ENCODE measurements at regions not wholly inside any gene's neighbourhood (a gene's known extent, or its start where the extent isn't known, plus 50 kb on each side); places are given as distances from the start of the nearest gene placed in this dataset.

DNA sequence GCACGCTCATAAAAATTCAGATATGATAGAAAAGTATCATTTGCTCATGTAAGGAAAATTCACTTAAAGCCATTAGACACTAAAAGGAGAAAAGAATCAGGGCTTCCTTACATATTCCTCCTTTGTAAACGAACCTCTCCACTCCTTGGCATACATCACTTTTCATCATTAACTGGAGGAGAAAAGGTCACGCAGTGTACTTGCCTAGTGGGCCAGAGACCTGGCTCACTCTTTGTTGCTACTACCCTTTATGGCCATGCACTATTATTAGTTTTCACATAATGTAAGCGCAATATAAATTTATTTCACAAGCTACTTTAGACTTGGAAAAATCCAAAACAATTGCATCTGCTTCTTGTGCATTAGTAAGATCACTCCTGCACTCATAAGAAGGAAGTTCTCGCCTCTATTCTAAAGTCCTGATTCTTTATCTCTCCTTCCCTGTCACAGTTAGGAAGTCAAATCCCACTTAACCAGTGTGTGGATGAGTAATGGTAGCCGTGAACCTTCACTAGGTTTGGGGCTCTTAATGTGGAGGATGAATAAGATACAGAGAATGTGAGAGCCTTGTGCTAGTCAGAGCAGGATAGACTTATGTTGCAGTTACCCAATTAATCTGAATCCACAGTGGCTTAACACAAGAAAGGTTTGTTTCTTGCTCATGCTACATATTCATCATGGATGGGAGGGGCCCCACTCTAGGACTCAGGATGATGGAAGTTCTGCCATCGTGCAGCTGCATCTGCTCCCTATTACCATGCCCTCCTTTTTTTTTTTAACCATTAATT lies 115.0 kb upstream of the GLS start:
- H3K9me3 ChIP-seq = no peaks in the 10 kb centered on the region
- TF ChIP-seq, protein P1, sequence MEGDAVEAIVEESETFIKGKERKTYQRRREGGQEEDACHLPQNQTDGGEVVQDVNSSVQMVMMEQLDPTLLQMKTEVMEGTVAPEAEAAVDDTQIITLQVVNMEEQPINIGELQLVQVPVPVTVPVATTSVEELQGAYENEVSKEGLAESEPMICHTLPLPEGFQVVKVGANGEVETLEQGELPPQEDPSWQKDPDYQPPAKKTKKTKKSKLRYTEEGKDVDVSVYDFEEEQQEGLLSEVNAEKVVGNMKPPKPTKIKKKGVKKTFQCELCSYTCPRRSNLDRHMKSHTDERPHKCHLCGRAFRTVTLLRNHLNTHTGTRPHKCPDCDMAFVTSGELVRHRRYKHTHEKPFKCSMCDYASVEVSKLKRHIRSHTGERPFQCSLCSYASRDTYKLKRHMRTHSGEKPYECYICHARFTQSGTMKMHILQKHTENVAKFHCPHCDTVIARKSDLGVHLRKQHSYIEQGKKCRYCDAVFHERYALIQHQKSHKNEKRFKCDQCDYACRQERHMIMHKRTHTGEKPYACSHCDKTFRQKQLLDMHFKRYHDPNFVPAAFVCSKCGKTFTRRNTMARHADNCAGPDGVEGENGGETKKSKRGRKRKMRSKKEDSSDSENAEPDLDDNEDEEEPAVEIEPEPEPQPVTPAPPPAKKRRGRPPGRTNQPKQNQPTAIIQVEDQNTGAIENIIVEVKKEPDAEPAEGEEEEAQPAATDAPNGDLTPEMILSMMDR (IDR thresholded peaks at IDR 0.05) = no peak
- peak; percentile 20 for ATAC-seq
- DNase-seq = no peak
- intact Hi-C loops (cut with DNase I, micrococcal nuclease) = no loop called here
- H3K4me1 ChIP-seq (ENCODE audit: low read depth) = no peaks in the 10 kb centered on the region
- no peak overlapping the region for H3K4me3 ChIP-seq
- no peaks in the 10 kb centered on the region for H3K36me3 ChIP-seq (ENCODE audit: low read depth)

DNA sequence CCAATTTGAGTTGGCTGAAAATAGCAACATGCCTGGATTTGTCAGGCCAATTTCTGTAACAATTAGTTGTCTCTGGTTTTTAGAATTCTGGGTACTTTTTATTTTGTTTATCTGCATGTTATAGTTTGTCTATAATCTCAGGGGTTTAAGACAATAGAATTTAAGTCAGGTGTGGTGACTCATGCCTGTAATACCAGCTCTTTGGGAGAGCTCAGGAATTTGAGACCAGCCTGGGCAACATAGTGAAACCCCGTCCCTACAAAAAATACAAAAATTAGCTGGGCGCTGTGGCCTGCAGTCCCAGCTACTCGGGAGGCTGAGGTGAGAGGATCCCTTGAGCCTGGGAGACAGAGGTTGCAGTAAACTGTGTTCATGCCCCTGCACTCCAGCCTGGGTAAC lies 114.4 kb upstream of the GLS start:
- TF ChIP-seq, protein P1 (IDR thresholded peaks at IDR 0.05) = no peak
- ATAC-seq = no peak
- DNase-seq = no peak
- no peaks in the 10 kb centered on the region for H3K36me3 ChIP-seq (ENCODE audit: low read depth)
- H3K9me3 ChIP-seq = no peaks in the 10 kb centered on the region
- intact Hi-C loops (cut with DNase I, micrococcal nuclease) = no loop called here
- no peak overlapping the region for H3K4me3 ChIP-seq
- no peaks in the 10 kb centered on the region for H3K4me1 ChIP-seq (ENCODE audit: low read depth)

DNA sequence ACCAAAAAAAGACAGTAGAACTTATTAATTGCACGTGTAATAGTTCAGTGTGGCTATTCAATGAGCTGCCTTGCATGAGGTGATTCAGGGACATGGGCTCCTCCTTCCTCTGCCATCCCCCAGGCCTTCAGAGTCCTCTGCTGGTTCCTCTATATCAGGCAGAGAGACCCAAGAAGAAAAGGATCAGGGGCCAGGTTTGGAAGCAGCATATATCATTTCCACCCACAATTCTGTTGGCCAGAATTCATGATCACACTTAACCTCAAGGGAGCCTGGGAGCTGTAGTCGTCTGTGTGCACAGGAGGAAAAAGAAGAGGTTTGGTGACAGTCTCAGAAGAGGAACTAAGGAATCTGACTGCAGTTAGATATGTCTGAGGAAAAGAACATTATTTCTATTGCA lies 114.0 kb upstream of the GLS start:
- H3K9me3 ChIP-seq = no peaks in the 10 kb centered on the region
- H3K36me3 ChIP-seq (ENCODE audit: low read depth) = no peaks in the 10 kb centered on the region
- no peaks in the 10 kb centered on the region for H3K4me1 ChIP-seq (ENCODE audit: low read depth)
- TF ChIP-seq, protein P1 (IDR thresholded peaks at IDR 0.05) = no peak
- intact Hi-C loops (cut with DNase I, micrococcal nuclease) = no loop called here
- H3K4me3 ChIP-seq = no peak overlapping the region
- ATAC-seq = no peak
- no peak for DNase-seq

DNA sequence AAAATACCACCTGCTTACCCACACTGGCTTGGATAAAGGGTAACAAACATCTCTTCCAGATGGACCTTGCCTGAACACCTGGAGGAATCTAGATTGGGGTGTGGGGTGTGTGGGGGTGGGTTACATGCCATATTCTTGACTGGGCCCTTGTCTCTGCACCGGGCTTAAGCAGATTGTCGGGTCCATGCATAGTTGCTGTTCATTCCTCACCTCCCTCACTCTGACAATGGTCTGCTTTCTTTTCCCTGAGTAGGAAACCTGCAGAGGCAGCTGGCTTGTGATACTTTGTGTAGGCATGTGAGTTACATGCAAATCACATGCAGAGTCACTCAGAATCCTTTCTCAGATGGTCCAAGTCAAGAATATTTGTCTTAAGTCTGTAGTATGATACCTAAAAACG lies 112.8 kb upstream of the GLS start:
- no peak overlapping the region for H3K4me3 ChIP-seq
- H3K9me3 ChIP-seq = no peaks in the 10 kb centered on the region
- DNase-seq (no peak), ATAC-seq (no peak)
- intact Hi-C loops (cut with DNase I, micrococcal nuclease) = no loop called here
- H3K4me1 ChIP-seq (ENCODE audit: low read depth) = no peaks in the 10 kb centered on the region
- H3K36me3 ChIP-seq (ENCODE audit: low read depth) = no peaks in the 10 kb centered on the region
- TF ChIP-seq, protein P1 (IDR thresholded peaks at IDR 0.05) = no peak

DNA sequence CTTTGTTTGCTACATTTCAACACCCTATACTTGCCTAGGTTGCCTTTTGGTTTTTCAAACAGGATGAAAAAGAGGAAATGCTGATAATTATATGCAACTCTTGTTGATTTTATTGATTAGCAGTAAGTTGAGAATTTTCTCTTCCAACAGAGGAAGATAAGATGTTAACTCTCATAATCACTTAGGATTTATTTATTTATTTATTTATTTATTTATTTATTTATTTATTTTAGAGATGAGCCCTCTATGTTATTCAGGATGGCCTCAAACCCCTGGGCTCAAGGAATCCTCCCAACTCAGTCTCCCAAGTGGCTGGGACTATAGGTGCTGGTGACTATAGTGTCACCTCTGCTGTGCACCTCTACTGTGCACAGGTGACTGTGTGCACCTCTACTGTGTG lies 111.4 kb upstream of the GLS start:
- Histone ChIP-seq H3K4me1 (ENCODE audit: low read depth) (no peaks in the 10 kb centered on the region), H3K4me3 (no peak overlapping the region), H3K9me3 (no peaks in the 10 kb centered on the region), H3K36me3 (ENCODE audit: low read depth) (no peaks in the 10 kb centered on the region)
- TF ChIP-seq, protein P1 (IDR thresholded peaks at IDR 0.05) = no peak
- no peak for DNase-seq
- intact Hi-C loops (cut with DNase I, micrococcal nuclease) = no loop called here
- no peak for ATAC-seq

Measured in mucosa of descending colon (tissue), 3 donors.